Loucy (cell line): ENCODE measurements at regions not wholly inside any gene's neighbourhood (a gene's known extent, or its start where the extent isn't known, plus 50 kb on each side); places are given as distances from the start of the nearest gene placed in this dataset.

Experiments used
- H2AFZ ChIP-seq: fragments of 200-600 bp; sonication (generic); 2 replicates; pipeline ENCODE4 v1.6.0; 2016; ENCODE audit warnings: antibody characterized with exemption, mild to moderate bottlenecking, low read length, moderate library complexity
- H3F3A ChIP-seq: fragments of 200-600 bp; 2 replicates; pipeline ENCODE4 v1.6.0; 2016; ENCODE audit warnings: antibody characterized with exemption, low read depth, mild to moderate bottlenecking
- H3K27me3 ChIP-seq: fragments of 200-600 bp; sonication (generic); 2 replicates; pipeline ENCODE4 v1.6.1; 2014; ENCODE audit warnings: low read length, mild to moderate bottlenecking; ENCODE audit not compliant: insufficient read depth, poor library complexity, severe bottlenecking
- H3K36me3 ChIP-seq: fragments of 200-600 bp; sonication (generic); 2 replicates; pipeline ENCODE4 v1.6.1; 2016; ENCODE audit warnings: low read length; ENCODE audit not compliant: insufficient read depth
- H3K4me1 ChIP-seq: fragments of 200-600 bp; sonication (generic); 2 replicates; pipeline ENCODE4 v1.5.1; 2014; ENCODE audit warnings: low read length, mild to moderate bottlenecking; ENCODE audit not compliant: insufficient read depth, poor library complexity, severe bottlenecking
- H3K4me2 ChIP-seq: fragments of 200-600 bp; sonication (generic); 2 replicates; pipeline ENCODE4 v1.6.0; 2014; ENCODE audit warnings: antibody characterized with exemption, low read length, low read depth, mild to moderate bottlenecking; ENCODE audit not compliant: poor library complexity, severe bottlenecking
- H3K4me3 ChIP-seq: fragments of 200-600 bp; sonication (generic); 2 replicates; pipeline ENCODE4 v1.5.1; 2014; ENCODE audit warnings: low read length, mild to moderate bottlenecking, mixed read lengths; ENCODE audit not compliant: poor library complexity, severe bottlenecking
- H3K79me2 ChIP-seq: fragments of 200-600 bp; sonication (generic); 2 replicates; pipeline ENCODE4 v1.6.1; 2014; ENCODE audit warnings: low read length; ENCODE audit not compliant: insufficient read depth
- H3K9ac ChIP-seq: fragments of 200-600 bp; sonication (generic); 2 replicates; pipeline ENCODE4 v1.6.0; 2014; ENCODE audit warnings: mild to moderate bottlenecking, low read depth, low read length, moderate library complexity; ENCODE audit not compliant: poor library complexity, severe bottlenecking
- H3K9me2 ChIP-seq: fragments of 200-600 bp; sonication (generic); replicated peaks from 2 replicates; pipeline ENCODE4 v1.6.1; 2016; ENCODE audit warnings: low read depth, low read length, mixed read lengths
- H3K9me3 ChIP-seq: fragments of 200-600 bp; sonication (generic); 2 replicates; pipeline ENCODE4 v1.6.1; 2014; ENCODE audit warnings: mild to moderate bottlenecking, antibody characterized with exemption, low read length, low read depth; ENCODE audit not compliant: insufficient read depth
- H4K20me1 ChIP-seq: fragments of 200-600 bp; sonication (generic); 2 replicates; pipeline ENCODE4 v1.6.0; 2014; ENCODE audit warnings: antibody characterized with exemption, low read length, mild to moderate bottlenecking; ENCODE audit not compliant: insufficient read depth, poor library complexity, severe bottlenecking
- CTCF ChIP-seq: fragments of 200-600 bp; sonication (generic); conservative IDR thresholded peaks from 2 replicates; pipeline ENCODE4 v1.5.1; 2014; ENCODE audit warnings: mild to moderate bottlenecking, antibody characterized with exemption, low read length
- EZH2phosphoT487 ChIP-seq: fragments of 200-600 bp; IDR thresholded peaks from 2 replicates; pipeline ENCODE4 v1.6.1; 2018; ENCODE audit warnings: antibody characterized with exemption, mild to moderate bottlenecking, moderate library complexity, borderline replicate concordance

GRCh38 chr9:109961626-109962025 is 181.6 kb downstream of the PALM2AKAP2 start:
- H3K4me1 ChIP-seq: no peaks in the 10 kb centered on the region

GRCh38 chr9:109962215-109962614 is 182.2 kb downstream of the PALM2AKAP2 start:
- Histone ChIP-seq H3K36me3 (no peaks in the 10 kb centered on the region), H2AFZ (no peak overlapping the region)

More at GRCh38 chr9:109961626-109962025, 181.6 kb downstream of the PALM2AKAP2 start:
- no peaks in the 10 kb centered on the region for H3K79me2 ChIP-seq
- H3K9ac ChIP-seq: no peak overlapping the region
- H4K20me1 ChIP-seq: no peaks in the 10 kb centered on the region
- no peaks in the 10 kb centered on the region for H3K9me2 ChIP-seq
- no peaks in the 10 kb centered on the region for H3F3A ChIP-seq
- H3K4me2 ChIP-seq: no peak overlapping the region
- H3K36me3 ChIP-seq: no peaks in the 10 kb centered on the region
- H2AFZ ChIP-seq: no peak overlapping the region
- no peaks in the 10 kb centered on the region for H3K9me3 ChIP-seq
- TF ChIP-seq CTCF (no peak), EZH2phosphoT487 (no peak)
- no peak overlapping the region for H3K4me3 ChIP-seq
- no peaks in the 10 kb centered on the region for H3K27me3 ChIP-seq

GRCh38 chr9:109963079-109963478 is 183.1 kb downstream of the PALM2AKAP2 start:
- Histone ChIP-seq H3K27me3 (no peaks in the 10 kb centered on the region), H3F3A (no peaks in the 10 kb centered on the region), H3K4me1 (no peaks in the 10 kb centered on the region), H3K9ac (no peak overlapping the region), H3K4me2 (no peak overlapping the region), H3K36me3 (no peaks in the 10 kb centered on the region), H3K4me3 (no peak overlapping the region), H3K9me3 (no peaks in the 10 kb centered on the region), H3K9me2 (no peaks in the 10 kb centered on the region), H4K20me1 (no peaks in the 10 kb centered on the region), H2AFZ (no peak overlapping the region), H3K79me2 (no peaks in the 10 kb centered on the region)
- TF ChIP-seq CTCF: no peak
- no peak for TF ChIP-seq EZH2phosphoT487

More at GRCh38 chr9:109962215-109962614, 182.2 kb downstream of the PALM2AKAP2 start:
- no peaks in the 10 kb centered on the region for H3K27me3 ChIP-seq
- no peaks in the 10 kb centered on the region for H3K9me2 ChIP-seq
- H3K9me3 ChIP-seq: no peaks in the 10 kb centered on the region
- no peak overlapping the region for H3K4me3 ChIP-seq
- no peak overlapping the region for H3K9ac ChIP-seq
- no peak for TF ChIP-seq CTCF
- TF ChIP-seq EZH2phosphoT487: no peak
- no peaks in the 10 kb centered on the region for H3K4me1 ChIP-seq
- H3K79me2 ChIP-seq: no peaks in the 10 kb centered on the region
- no peaks in the 10 kb centered on the region for H3F3A ChIP-seq
- no peak overlapping the region for H3K4me2 ChIP-seq
- no peaks in the 10 kb centered on the region for H4K20me1 ChIP-seq
